Adrenal gland (tissue), 5 donors: ENCODE measurements at regions not wholly inside any gene's neighbourhood (a gene's known extent, or its start where the extent isn't known, plus 50 kb on each side); places are given as distances from the start of the nearest gene placed in this dataset.
"Not testable (repeated sequence)": the region's sequence is repeated elsewhere in the genome, so short reads cannot be mapped to it uniquely, and the experiment has no call there.

ENCODE experiments used
- CTCF ChIP-seq, 6 experiments: fragments of 450-650 bp in 4 of 6; fragments of 200-600 bp in 2 of 6; sonication (generic) in 1 of 6; IDR thresholded peaks; 1 replicate in 5 of 6; 2 replicates in 1 of 6; pipeline versions ENCODE4 v1.5.1 to v1.8.0; 2016 to 2021; ENCODE audit warnings: antibody characterized with exemption in 6 of 6, mild to moderate bottlenecking in 2 of 6, moderate library complexity in 1 of 6
- POLR2A ChIP-seq, 2 donors: fragments of 450-650 bp; IDR thresholded peaks; one replicate each; pipeline ENCODE4 v1.6.1; 2017; ENCODE audit warnings: antibody characterized with exemption in 2 of 2, mild to moderate bottlenecking in 2 of 2, moderate library complexity in 1 of 2
- donor health status: DM: no; HTN: no; CAD: no.

- not testable (repeated sequence) for TF ChIP-seq POLR2A, CTCF (IDR thresholded peaks at IDR 0.05)
These were observed 106.9 kb upstream of the TEKT4 start for GRCh38 chr2:94764331-94764730.
